Thoracic aorta (tissue), 2 donors: ENCODE measurements at regions not wholly inside any gene's neighbourhood (a gene's known extent, or its start where the extent isn't known, plus 50 kb on each side); places are given as distances from the start of the nearest gene placed in this dataset.

Experiments used
- ATAC-seq: fragments of 150-250 bp; one replicate; pipeline ENCODE4 v1.8.0; 2017; ENCODE audit warnings: low read depth; ENCODE audit not compliant: insufficient number of reproducible peaks, low FRiP score
- DNase-seq: peaks from one replicate; pipeline ENCODE4 v3.0.0-alpha.2; 2020; ENCODE audit warnings: low spot score
- H3K27ac ChIP-seq, 2 donors: fragments of 200-600 bp; sonication (generic); 1 replicate in 1 of 2; 2 replicates in 1 of 2; pipeline ENCODE4 v1.5.1; 2016; ENCODE audit warnings: mild to moderate bottlenecking in 2 of 2, moderate library complexity in 2 of 2
- H3K27me3 ChIP-seq: fragments of 200-600 bp; sonication (generic); replicated peaks from 2 replicates; pipeline ENCODE4 v1.6.0; 2016; ENCODE audit warnings: mild to moderate bottlenecking; ENCODE audit not compliant: insufficient read depth
- H3K36me3 ChIP-seq: fragments of 200-600 bp; sonication (generic); one replicate; pipeline ENCODE4 v1.5.1; 2016
- H3K4me1 ChIP-seq, 2 donors: fragments of 200-600 bp; sonication (generic); 1 replicate in 1 of 2; 2 replicates in 1 of 2; pipeline versions ENCODE4 v1.5.1 to v1.6.0; 2016; ENCODE audit warnings: low read depth in 2 of 2, mild to moderate bottlenecking in 1 of 2; ENCODE audit not compliant: control insufficient read depth in 1 of 2
- H3K4me3 ChIP-seq: fragments of 200-600 bp; sonication (generic); 2 replicates; pipeline ENCODE4 v1.5.1; 2016; ENCODE audit warnings: mild to moderate bottlenecking
- H3K9me3 ChIP-seq: fragments of 200-600 bp; sonication (generic); 2 replicates; pipeline ENCODE4 v1.5.1; 2016
- TF ChIP-seq, protein P1 (sequence below): fragments of 200-600 bp; sonication (generic); IDR thresholded peaks from one replicate; pipeline ENCODE4 v1.5.1; 2019; ENCODE audit warnings: antibody characterized with exemption

DNA sequence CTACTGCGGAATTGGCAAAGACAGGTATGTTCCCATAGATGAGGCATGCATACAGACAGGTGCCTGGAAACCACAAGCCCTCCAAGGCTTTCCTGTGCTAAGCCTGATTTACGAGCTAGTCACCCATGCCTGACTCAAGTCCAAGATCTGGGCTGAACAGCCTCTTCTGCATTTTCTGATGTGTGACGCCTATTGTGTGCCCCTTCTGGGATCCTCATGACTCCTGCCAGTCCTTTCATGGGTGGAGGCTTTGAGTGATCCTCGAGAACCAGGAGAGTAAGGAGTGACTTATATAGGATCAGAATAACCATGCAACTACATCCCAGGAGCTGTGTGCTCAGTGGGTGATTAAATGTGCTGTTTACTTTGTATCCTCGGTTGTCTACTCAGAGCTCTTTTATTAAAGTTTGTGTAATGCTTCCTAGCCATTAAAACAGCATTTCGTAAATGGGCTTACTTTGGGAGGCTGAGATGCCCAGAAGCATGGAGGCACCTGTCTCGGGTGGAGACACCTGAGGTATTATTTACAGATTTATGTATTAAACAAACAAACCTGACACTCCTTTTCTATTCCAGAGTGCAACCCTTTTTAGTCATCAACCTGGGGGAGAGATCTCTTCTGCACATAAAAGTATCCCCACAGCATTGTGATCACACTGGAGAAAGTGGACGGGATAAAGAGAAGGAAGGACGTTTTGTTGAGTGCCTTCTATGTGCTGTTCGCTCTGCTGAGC, 373.0 kb upstream of the DYNLRB2 start:
- Histone ChIP-seq H3K9me3 (no peaks in the 10 kb centered on the region), H3K36me3 (no peaks in the 10 kb centered on the region), H3K4me3 (no peak overlapping the region), H3K27me3 (no peaks in the 10 kb centered on the region), H3K27ac (no peak overlapping the region), H3K4me1 (no peaks in the 10 kb centered on the region)
- TF ChIP-seq, protein P1, sequence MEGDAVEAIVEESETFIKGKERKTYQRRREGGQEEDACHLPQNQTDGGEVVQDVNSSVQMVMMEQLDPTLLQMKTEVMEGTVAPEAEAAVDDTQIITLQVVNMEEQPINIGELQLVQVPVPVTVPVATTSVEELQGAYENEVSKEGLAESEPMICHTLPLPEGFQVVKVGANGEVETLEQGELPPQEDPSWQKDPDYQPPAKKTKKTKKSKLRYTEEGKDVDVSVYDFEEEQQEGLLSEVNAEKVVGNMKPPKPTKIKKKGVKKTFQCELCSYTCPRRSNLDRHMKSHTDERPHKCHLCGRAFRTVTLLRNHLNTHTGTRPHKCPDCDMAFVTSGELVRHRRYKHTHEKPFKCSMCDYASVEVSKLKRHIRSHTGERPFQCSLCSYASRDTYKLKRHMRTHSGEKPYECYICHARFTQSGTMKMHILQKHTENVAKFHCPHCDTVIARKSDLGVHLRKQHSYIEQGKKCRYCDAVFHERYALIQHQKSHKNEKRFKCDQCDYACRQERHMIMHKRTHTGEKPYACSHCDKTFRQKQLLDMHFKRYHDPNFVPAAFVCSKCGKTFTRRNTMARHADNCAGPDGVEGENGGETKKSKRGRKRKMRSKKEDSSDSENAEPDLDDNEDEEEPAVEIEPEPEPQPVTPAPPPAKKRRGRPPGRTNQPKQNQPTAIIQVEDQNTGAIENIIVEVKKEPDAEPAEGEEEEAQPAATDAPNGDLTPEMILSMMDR, result no peak
- no peak for ATAC-seq
- no peak for DNase-seq

DNA sequence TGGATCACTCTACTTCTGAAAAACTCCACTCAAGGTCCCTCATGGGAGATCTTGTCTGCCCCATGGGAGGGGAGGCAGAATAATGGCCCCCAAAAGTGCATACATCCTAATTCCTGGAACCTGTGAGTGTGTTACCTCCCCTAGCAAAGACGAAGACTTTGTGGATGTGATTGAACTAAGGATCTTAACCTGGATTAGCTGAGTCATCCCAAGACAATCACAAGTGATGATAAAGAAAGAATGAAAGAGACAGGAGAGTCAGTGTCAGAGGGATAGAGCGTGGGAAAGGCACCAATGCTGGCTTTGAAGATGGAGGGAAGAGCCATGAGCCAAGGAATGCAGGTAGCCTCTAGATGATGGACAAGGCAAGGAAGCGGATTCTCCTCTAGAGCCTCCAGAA, 374.7 kb upstream of the DYNLRB2 start:
- no peak overlapping the region for H3K27ac ChIP-seq
- TF ChIP-seq, protein P1, result no peak
- H3K36me3 ChIP-seq, result no peaks in the 10 kb centered on the region
- DNase-seq (no peak), ATAC-seq (no peak)
- no peaks in the 10 kb centered on the region for H3K27me3 ChIP-seq
- no peaks in the 10 kb centered on the region for H3K9me3 ChIP-seq
- no peaks in the 10 kb centered on the region for H3K4me1 ChIP-seq
- no peak overlapping the region for H3K4me3 ChIP-seq

DNA sequence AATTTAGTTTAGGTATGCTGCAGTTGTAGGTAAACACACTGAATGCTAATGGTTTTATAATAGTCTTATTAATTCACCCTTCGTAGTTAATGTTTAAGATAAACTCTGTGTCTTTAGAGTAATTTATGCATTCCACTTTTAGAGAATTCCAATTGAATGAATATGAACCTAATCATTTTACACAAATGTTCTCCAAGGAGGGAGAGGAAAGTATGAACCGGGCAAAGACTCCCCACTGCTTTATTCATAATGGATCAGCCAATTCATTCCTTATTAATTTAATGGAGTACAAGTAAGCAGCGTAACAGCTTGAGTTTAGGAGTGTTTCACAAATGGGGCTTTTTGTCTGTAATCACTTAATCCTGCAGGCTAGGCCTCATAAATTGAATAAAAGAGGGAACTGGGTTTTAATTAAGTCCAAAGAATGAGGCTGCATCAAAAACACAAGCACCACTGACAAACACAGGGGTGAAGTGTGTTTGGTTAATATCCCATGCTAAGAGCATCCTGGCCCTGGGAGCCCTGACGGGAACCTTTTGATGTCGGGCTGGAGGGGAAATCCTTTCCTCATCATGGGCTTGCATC, 375.7 kb upstream of the DYNLRB2 start:
- DNase-seq (no peak), ATAC-seq (no peak)
- no peak overlapping the region for H3K4me3 ChIP-seq
- H3K36me3 ChIP-seq, result no peaks in the 10 kb centered on the region
- no peaks in the 10 kb centered on the region for H3K27me3 ChIP-seq
- no peaks in the 10 kb centered on the region for H3K9me3 ChIP-seq
- no peak overlapping the region for H3K27ac ChIP-seq
- TF ChIP-seq, protein P1, result no peak
- H3K4me1 ChIP-seq, result no peaks in the 10 kb centered on the region

DNA sequence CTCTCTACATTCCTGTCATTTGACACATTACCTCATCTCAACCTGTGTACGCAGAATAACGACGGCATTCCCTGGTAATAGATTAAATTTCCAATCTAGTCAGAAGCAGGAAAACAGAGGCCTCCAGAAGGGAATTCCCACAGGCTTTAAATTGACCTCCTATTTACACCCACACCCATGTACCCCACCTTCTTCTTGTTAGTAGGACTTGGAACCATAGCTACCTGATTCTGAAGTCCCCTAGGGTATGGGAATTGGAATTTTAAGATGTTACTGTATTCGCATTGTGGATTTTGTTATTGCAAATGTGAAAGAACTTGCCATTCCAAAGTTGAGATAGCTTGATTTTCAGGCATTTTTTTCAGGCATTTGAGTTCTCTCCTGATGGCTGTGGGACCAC, 377.5 kb upstream of the DYNLRB2 start:
- TF ChIP-seq, protein P1, result no peak
- no peaks in the 10 kb centered on the region for H3K27me3 ChIP-seq
- no peak overlapping the region for H3K4me3 ChIP-seq

DNA sequence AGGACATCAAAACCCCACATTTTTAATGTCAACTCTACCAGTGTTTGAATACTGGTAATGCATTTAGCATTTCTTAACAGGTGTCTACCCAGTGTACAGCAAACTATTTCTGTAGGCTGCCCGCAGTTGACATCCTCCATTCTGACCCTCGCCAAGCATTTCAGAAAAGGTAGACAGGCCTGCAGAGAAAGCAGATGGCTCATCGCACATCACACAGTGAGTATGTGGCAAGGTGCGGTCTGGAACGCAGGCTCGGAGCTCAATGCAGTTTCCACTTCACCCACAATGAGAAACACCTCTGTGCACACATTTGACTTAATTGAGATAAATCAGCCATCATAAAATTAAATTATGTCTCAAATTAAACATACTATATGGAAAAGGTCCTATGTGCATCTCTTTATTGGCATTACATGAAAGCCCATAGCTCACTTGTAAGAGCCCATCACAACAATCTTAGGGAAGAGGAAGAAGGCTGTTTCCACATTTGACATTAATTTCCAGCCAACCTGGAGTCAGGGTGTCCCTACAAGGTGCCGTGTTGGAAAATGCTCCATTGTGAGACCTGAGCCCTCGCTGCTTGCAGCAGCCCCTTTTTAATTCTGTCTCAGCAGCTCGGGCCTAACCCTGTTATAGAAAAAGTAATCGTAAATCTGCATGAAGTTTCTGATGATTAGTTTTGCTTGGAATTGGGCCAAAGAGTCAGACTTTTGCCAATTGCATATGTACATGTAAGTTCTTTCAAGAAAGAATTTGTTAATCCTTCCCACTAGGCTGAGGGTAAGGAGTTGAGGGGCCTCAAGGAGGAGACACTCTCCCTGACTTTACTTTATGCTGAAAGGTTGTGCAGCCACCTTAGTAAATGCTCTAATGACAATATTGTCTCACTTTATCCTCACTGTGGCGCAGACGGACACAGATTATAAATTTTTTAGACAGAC, 378.7 kb upstream of the DYNLRB2 start:
- Histone ChIP-seq H3K4me3 (no peak overlapping the region), H3K27me3 (no peaks in the 10 kb centered on the region), H3K36me3 (no peaks in the 10 kb centered on the region), H3K9me3 (no peaks in the 10 kb centered on the region), H3K27ac (no peak overlapping the region), H3K4me1 (no peaks in the 10 kb centered on the region)
- DNase-seq, result no peak
- ATAC-seq, result no peak
- TF ChIP-seq, protein P1, result no peak

More for the DNA sequence above, 377.5 kb upstream of the DYNLRB2 start:
- no peak overlapping the region for H3K27ac ChIP-seq
- DNase-seq (no peak), ATAC-seq (no peak)
- no peaks in the 10 kb centered on the region for H3K4me1 ChIP-seq
- H3K36me3 ChIP-seq, result no peaks in the 10 kb centered on the region
- no peaks in the 10 kb centered on the region for H3K9me3 ChIP-seq
